CD14-positive monocyte (primary cell): ENCODE measurements at regions not wholly inside any gene's neighbourhood (a gene's known extent, or its start where the extent isn't known, plus 50 kb on each side); places are given as distances from the start of the nearest gene placed in this dataset.
"Not testable (repeated sequence)": the region's sequence is repeated elsewhere in the genome, so short reads cannot be mapped to it uniquely, and the experiment has no call there.

ENCODE experiments used
- DNase-seq, 3 donors: peaks; one replicate each; pipeline ENCODE4 v3.0.0-alpha.2; 2011 to 2022
- H2AFZ ChIP-seq: 2 replicates; pipeline ENCODE4 v1.6.0; 2012; ENCODE audit warnings: mild to moderate bottlenecking, low read depth, low read length, inconsistent platforms; ENCODE audit not compliant: insufficient read depth, poor library complexity, severe bottlenecking
- H3K27ac ChIP-seq, 2 donors: 1 replicate in 1 of 2; 2 replicates in 1 of 2; pipeline ENCODE4 v1.5.1; 2012 to 2013; ENCODE audit warnings: low read length in 2 of 2, control low read depth in 1 of 2, inconsistent platforms in 1 of 2, low read depth in 1 of 2, mild to moderate bottlenecking in 1 of 2
- H3K27me3 ChIP-seq, 2 donors: one replicate each; pipeline versions ENCODE4 v1.6.0 to v1.6.1; 2011 to 2013; ENCODE audit warnings: low read length in 2 of 2; ENCODE audit not compliant: control insufficient read depth in 2 of 2, insufficient read depth in 2 of 2
- H3K36me3 ChIP-seq, 2 donors: replicated peaks in 1 of 2; 1 replicate in 1 of 2; 2 replicates in 1 of 2; pipeline versions ENCODE4 v1.5.1 to v1.6.1; 2012 to 2013; ENCODE audit warnings: low read length in 2 of 2, control low read depth in 1 of 2, inconsistent platforms in 1 of 2, mild to moderate bottlenecking in 1 of 2; ENCODE audit not compliant: insufficient read depth in 2 of 2, control insufficient read depth in 1 of 2
- H3K4me1 ChIP-seq, 2 donors: 1 replicate in 1 of 2; 2 replicates in 1 of 2; pipeline versions ENCODE4 v1.5.1 to v1.6.1; 2012 to 2013; ENCODE audit warnings: low read length in 2 of 2, control low read depth in 1 of 2, inconsistent platforms in 1 of 2, mild to moderate bottlenecking in 1 of 2, moderate library complexity in 1 of 2; ENCODE audit not compliant: insufficient read depth in 2 of 2, control insufficient read depth in 1 of 2
- H3K4me2 ChIP-seq: replicated peaks from 2 replicates; pipeline ENCODE3; 2012; ENCODE audit warnings: low read length, moderate library complexity, mild to moderate bottlenecking; ENCODE audit not compliant: poor library complexity, severe bottlenecking; ENCODE audit errors: extremely low read depth
- H3K4me3 ChIP-seq, 3 experiments: fragments of 200-600 bp in 1 of 3; sonication (generic) in 1 of 3; replicated peaks in 1 of 3; 1 replicate in 2 of 3; 2 replicates in 1 of 3; pipeline ENCODE4 v1.5.1; 2011 to 2013; ENCODE audit warnings: low read length in 3 of 3, mild to moderate bottlenecking in 3 of 3, control low read depth in 2 of 3, low read depth in 2 of 3, inconsistent platforms in 1 of 3, moderate library complexity in 1 of 3
- H3K79me2 ChIP-seq: 2 replicates; pipeline ENCODE4 v1.6.0; 2012; ENCODE audit warnings: mild to moderate bottlenecking, control low read depth, inconsistent platforms, low read length, moderate library complexity; ENCODE audit not compliant: insufficient read depth
- H3K9ac ChIP-seq: 2 replicates; pipeline ENCODE4 v1.6.0; 2017; ENCODE audit warnings: low read length, mild to moderate bottlenecking; ENCODE audit not compliant: insufficient read depth, poor library complexity, severe bottlenecking
- H3K9me3 ChIP-seq, 2 donors: replicated peaks in 1 of 2; 1 replicate in 1 of 2; 2 replicates in 1 of 2; pipeline versions ENCODE4 v1.5.1 to v1.6.1; 2012 to 2013; ENCODE audit warnings: low read length in 2 of 2, control low read depth in 1 of 2; ENCODE audit not compliant: control insufficient read depth in 1 of 2, insufficient read depth in 1 of 2
- H4K20me1 ChIP-seq: 2 replicates; pipeline ENCODE4 v1.6.0; 2012; ENCODE audit warnings: mild to moderate bottlenecking, low read length, control low read depth, moderate library complexity; ENCODE audit not compliant: insufficient read depth
- H3K27ac Mint-ChIP-seq, 7 donors: one replicate each; pipeline ENCODE4 v1.8.0; 2020; ENCODE audit warnings: mild to moderate bottlenecking in 7 of 7, mixed read lengths in 7 of 7, moderate library complexity in 6 of 7, inconsistent platforms in 2 of 7
- H3K27me3 Mint-ChIP-seq, 3 donors: one replicate each; pipeline ENCODE4 v1.8.0; 2021 to 2022; ENCODE audit warnings: low read depth in 3 of 3, mild to moderate bottlenecking in 3 of 3, mixed read lengths in 3 of 3, moderate library complexity in 3 of 3, inconsistent platforms in 1 of 3
- H3K36me3 Mint-ChIP-seq, 2 donors: one replicate each; pipeline ENCODE4 v1.8.0; 2020; ENCODE audit warnings: mixed read lengths in 2 of 2, inconsistent platforms in 1 of 2, mild to moderate bottlenecking in 1 of 2
- H3K4me1 Mint-ChIP-seq: one replicate; pipeline ENCODE4 v1.8.0; 2020; ENCODE audit warnings: mild to moderate bottlenecking, mixed read lengths
- H3K4me3 Mint-ChIP-seq, 2 donors: one replicate each; pipeline ENCODE4 v1.8.0; 2020; ENCODE audit warnings: mild to moderate bottlenecking in 2 of 2, mixed read lengths in 2 of 2, moderate library complexity in 1 of 2
- H3K9me3 Mint-ChIP-seq, 7 donors: one replicate each; pipeline ENCODE4 v1.8.0; 2020 to 2022; ENCODE audit warnings: mixed read lengths in 7 of 7, mild to moderate bottlenecking in 6 of 7, moderate library complexity in 6 of 7, inconsistent platforms in 2 of 7
- WGBS: methylation state at CpG from one replicate; pipeline ENCODE4 v1.1.5; 2013; ENCODE audit warnings: missing lambda C conversion rate; ENCODE audit not compliant: insufficient coverage; 5-methylcytosine and 5-hydroxymethylcytosine counted together
- intact Hi-C, 2 donors: fragments of 100-400 bp; cut with micrococcal nuclease; formaldehyde crosslinking; loops; one replicate each; pipeline versions ENCODE4 v1.15.0 to v1.15.1; 2023
- TF ChIP-seq, protein P1 (sequence below): fragments of 200-600 bp; IDR thresholded peaks from one replicate; pipeline ENCODE4 v1.8.0; 2022; ENCODE audit warnings: antibody characterized with exemption, mild to moderate bottlenecking

DNA sequence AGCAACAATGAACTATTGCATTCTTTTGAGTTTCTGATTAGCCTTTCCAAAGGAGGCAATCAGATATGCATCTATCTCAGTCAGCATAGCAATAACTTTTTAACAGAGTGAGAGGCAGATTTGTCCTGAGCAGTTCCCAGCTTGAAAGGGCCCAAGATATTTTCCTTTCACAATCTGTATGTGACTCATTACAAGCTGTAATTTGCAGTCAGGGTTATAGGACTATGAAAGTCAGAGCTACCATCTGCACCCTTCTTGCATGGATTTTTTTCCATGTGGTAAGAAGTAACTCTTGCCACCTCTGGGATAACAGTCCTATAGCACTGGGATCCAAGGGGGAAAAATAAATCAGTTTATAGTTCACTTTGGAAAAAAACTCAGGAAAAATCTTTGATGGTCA lies 318.2 kb upstream of the RGS17 start:
- no peak overlapping the region for H3K27ac ChIP-seq
- no peaks in the 10 kb centered on the region for H3K36me3 ChIP-seq
- H3K9ac ChIP-seq: no peak overlapping the region
- Mint-ChIP-seq H3K27ac (no peak overlapping the region), H3K4me3 (no peak overlapping the region), H3K9me3 (peaks cover 0 to 11% (median 3%) of the 10 kb centered on the region in 7 donors), H3K36me3 (no peaks in the 10 kb centered on the region), H3K27me3 (peaks cover 0 to 2% (median 0%) of the 10 kb centered on the region in 3 donors), H3K4me1 (no peaks in the 10 kb centered on the region)
- intact Hi-C loops: no loop called here
- peaks cover 0 to 21% of the 10 kb centered on the region in 2 donors for H3K9me3 ChIP-seq
- no peaks in the 10 kb centered on the region for H3K4me1 ChIP-seq
- no peaks in the 10 kb centered on the region for H3K79me2 ChIP-seq
- no peaks in the 10 kb centered on the region for H4K20me1 ChIP-seq
- H3K27me3 ChIP-seq: no peaks in the 10 kb centered on the region
- DNase-seq: no peak
- H2AFZ ChIP-seq: no peak overlapping the region
- H3K4me2 ChIP-seq: no peak overlapping the region
- TF ChIP-seq, protein P1, sequence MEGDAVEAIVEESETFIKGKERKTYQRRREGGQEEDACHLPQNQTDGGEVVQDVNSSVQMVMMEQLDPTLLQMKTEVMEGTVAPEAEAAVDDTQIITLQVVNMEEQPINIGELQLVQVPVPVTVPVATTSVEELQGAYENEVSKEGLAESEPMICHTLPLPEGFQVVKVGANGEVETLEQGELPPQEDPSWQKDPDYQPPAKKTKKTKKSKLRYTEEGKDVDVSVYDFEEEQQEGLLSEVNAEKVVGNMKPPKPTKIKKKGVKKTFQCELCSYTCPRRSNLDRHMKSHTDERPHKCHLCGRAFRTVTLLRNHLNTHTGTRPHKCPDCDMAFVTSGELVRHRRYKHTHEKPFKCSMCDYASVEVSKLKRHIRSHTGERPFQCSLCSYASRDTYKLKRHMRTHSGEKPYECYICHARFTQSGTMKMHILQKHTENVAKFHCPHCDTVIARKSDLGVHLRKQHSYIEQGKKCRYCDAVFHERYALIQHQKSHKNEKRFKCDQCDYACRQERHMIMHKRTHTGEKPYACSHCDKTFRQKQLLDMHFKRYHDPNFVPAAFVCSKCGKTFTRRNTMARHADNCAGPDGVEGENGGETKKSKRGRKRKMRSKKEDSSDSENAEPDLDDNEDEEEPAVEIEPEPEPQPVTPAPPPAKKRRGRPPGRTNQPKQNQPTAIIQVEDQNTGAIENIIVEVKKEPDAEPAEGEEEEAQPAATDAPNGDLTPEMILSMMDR: no peak
- no peak overlapping the region for H3K4me3 ChIP-seq

DNA sequence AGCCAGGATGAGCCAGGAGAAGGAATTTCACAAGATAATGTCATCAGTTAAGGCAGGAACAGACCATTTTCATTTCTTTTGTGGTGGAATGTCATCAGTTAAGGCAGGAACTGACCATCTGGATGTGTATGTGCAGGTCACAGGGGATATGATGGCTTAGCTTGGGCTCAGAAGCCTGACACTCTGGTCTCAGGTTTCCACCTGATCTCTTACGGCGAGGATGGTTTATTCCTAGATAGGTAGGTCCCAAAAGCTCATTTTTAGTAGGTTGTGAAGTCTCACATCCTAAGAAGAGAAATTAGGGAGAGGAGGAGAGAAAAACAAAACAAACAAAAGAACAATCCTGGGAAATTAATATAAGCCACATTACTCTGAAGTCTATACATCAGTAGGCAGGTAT lies 311.7 kb upstream of the RGS17 start:
- H3K4me1 Mint-ChIP-seq, H4K20me1 ChIP-seq, H3K4me3 Mint-ChIP-seq, H2AFZ ChIP-seq, H3K79me2 ChIP-seq, H3K27me3 ChIP-seq, H3K4me2 ChIP-seq, H3K27me3 Mint-ChIP-seq, H3K36me3 ChIP-seq, H3K9ac ChIP-seq, H3K27ac Mint-ChIP-seq, H3K27ac ChIP-seq, DNase-seq, H3K36me3 Mint-ChIP-seq, H3K9me3 ChIP-seq, H3K4me1 ChIP-seq, H3K4me3 ChIP-seq, intact Hi-C loops: not testable (repeated sequence)
- no CpG with 5 or more reads among the region's 2 CpGs for WGBS
- peaks cover 0 to 20% (median 4%) of the 10 kb centered on the region in 7 donors for H3K9me3 Mint-ChIP-seq
